GM18502 (cell line): ENCODE measurements at regions not wholly inside any gene's neighbourhood (a gene's known extent, or its start where the extent isn't known, plus 50 kb on each side); places are given as distances from the start of the nearest gene placed in this dataset.

Experiments used
- ATAC-seq: cut with Tn5 transposase; IDR thresholded peaks from one replicate; pipeline ENCODE4 v1.9.1; 2021; ENCODE audit warnings: mild to moderate bottlenecking; ENCODE audit not compliant: unreplicated experiment, poor library complexity

GRCh38 chr11:116118138-116118470 is 613.9 kb upstream of the CADM1 start:
- no peak for ATAC-seq

GRCh38 chr11:116117331-116118137 is 613.3 kb upstream of the CADM1 start:
- no peak for ATAC-seq

- no peak for ATAC-seq
These were observed 611.6 kb upstream of the CADM1 start for GRCh38 chr11:116115801-116116200.

GRCh38 chr11:116114198-116114651 is 610.0 kb upstream of the CADM1 start:
- ATAC-seq, result no peak

GRCh38 chr11:116112087-116112935 is 608.1 kb upstream of the CADM1 start:
- no peak for ATAC-seq

GRCh38 chr11:116111546-116111945 is 607.3 kb upstream of the CADM1 start:
- no peak for ATAC-seq

GRCh38 chr11:116110802-116111201 is 606.6 kb upstream of the CADM1 start:
- ATAC-seq, result no peak

- ATAC-seq, result no peak
These were observed 606.1 kb upstream of the CADM1 start for GRCh38 chr11:116110356-116110755.

GRCh38 chr11:116109228-116109627 is 605.0 kb upstream of the CADM1 start:
- ATAC-seq, result no peak

- ATAC-seq, result no peak
These were observed 603.9 kb upstream of the CADM1 start for GRCh38 chr11:116108161-116108560.

- ATAC-seq, result no peak
These were observed 603.0 kb upstream of the CADM1 start for GRCh38 chr11:116107229-116107628.

GRCh38 chr11:116104498-116105174 is 600.4 kb upstream of the CADM1 start:
- ATAC-seq, result no peak

- no peak for ATAC-seq
These were observed 597.7 kb upstream of the CADM1 start for GRCh38 chr11:116101902-116102301.

- ATAC-seq, result no peak
These were observed 595.8 kb upstream of the CADM1 start for GRCh38 chr11:116100016-116100415.

GRCh38 chr11:116099541-116099940 is 595.3 kb upstream of the CADM1 start:
- ATAC-seq, result no peak

GRCh38 chr11:116096272-116096995 is 592.2 kb upstream of the CADM1 start:
- no peak for ATAC-seq

GRCh38 chr11:116093481-116094270 is 589.5 kb upstream of the CADM1 start:
- no peak for ATAC-seq

- no peak for ATAC-seq
These were observed 588.9 kb upstream of the CADM1 start for GRCh38 chr11:116093065-116093464.

GRCh38 chr11:116086426-116086825 is 582.2 kb upstream of the CADM1 start:
- no peak for ATAC-seq
